ENCODE measurements at regions not wholly inside any gene's neighbourhood (a gene's known extent, or its start where the extent isn't known, plus 50 kb on each side); places are given as distances from the start of the nearest gene placed in this dataset.

- no peak for TF ChIP-seq POLR2AphosphoS5 (IDR thresholded peaks at IDR 0.05; ENCODE audit: low read depth, low read length)
- TF ChIP-seq POLR2A (IDR thresholded peaks at IDR 0.05; ENCODE audit: low read depth, low read length): no peak
- no peak for TF ChIP-seq TAF1 (IDR thresholded peaks at IDR 0.05; ENCODE audit: borderline replicate concordance, low read depth, low read length)
These were observed 62.8 kb upstream of the CAPRIN1 start for GRCh38 chr11:33988586-33989370.

All from GM12892 (cell line).